IPS-15b (cell line): ENCODE measurements at regions not wholly inside any gene's neighbourhood (a gene's known extent, or its start where the extent isn't known, plus 50 kb on each side); places are given as distances from the start of the nearest gene placed in this dataset.

Source experiments
- H3K27me3 ChIP-seq: one replicate; pipeline ENCODE4 v1.6.1; 2013; ENCODE audit warnings: low read length; ENCODE audit not compliant: control insufficient read depth, insufficient read depth
- H3K36me3 ChIP-seq: one replicate; pipeline ENCODE4 v1.6.1; 2013; ENCODE audit warnings: low read length; ENCODE audit not compliant: control insufficient read depth, insufficient read depth
- H3K4me1 ChIP-seq: one replicate; pipeline ENCODE4 v1.6.1; 2013; ENCODE audit warnings: mild to moderate bottlenecking, low read length; ENCODE audit not compliant: control insufficient read depth, insufficient read depth
- H3K4me3 ChIP-seq: one replicate; pipeline ENCODE4 v1.5.1; 2013; ENCODE audit warnings: low read depth, low read length
- H3K9ac ChIP-seq: one replicate; pipeline ENCODE4 v1.6.1; 2013; ENCODE audit warnings: low read depth, mild to moderate bottlenecking, low read length
- H3K9me3 ChIP-seq: one replicate; pipeline ENCODE4 v1.6.1; 2013; ENCODE audit warnings: mild to moderate bottlenecking, low read length; ENCODE audit not compliant: control insufficient read depth, insufficient read depth

DNA sequence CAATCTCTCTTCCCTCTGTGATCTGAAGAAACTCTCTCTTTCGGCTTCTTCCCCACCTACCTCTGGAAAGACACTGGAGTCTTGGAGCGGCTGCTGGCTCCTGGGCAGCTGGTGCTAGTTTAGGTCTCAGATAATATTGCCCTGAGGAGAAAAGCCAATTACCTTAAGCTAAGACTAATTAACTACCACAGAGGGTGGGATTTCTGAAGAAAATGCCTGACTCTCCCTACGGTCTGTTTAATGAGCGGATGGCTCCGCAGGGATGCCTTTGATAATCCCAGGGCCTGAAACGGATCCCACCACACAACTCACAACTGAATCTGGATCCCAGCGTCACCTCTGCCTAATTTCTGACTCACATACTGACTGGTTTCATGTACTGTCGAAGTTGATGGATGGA, 127.0 kb upstream of the NLRP1 start:
- no peaks in the 10 kb centered on the region for H3K36me3 ChIP-seq
- H3K9ac ChIP-seq = no peak overlapping the region
- H3K4me3 ChIP-seq = no peak overlapping the region
- peaks cover 3% of the 10 kb centered on the region for H3K4me1 ChIP-seq
- no peaks in the 10 kb centered on the region for H3K27me3 ChIP-seq
- H3K9me3 ChIP-seq = no peaks in the 10 kb centered on the region

- no peak overlapping the region for H3K9ac ChIP-seq
- no peaks in the 10 kb centered on the region for H3K27me3 ChIP-seq
- H3K4me1 ChIP-seq = no peaks in the 10 kb centered on the region
- no peaks in the 10 kb centered on the region for H3K9me3 ChIP-seq
- H3K36me3 ChIP-seq = no peaks in the 10 kb centered on the region
- no peak overlapping the region for H3K4me3 ChIP-seq
Observed at GRCh38 chr17:5714993-5715392, 130.7 kb upstream of the NLRP1 start.

DNA sequence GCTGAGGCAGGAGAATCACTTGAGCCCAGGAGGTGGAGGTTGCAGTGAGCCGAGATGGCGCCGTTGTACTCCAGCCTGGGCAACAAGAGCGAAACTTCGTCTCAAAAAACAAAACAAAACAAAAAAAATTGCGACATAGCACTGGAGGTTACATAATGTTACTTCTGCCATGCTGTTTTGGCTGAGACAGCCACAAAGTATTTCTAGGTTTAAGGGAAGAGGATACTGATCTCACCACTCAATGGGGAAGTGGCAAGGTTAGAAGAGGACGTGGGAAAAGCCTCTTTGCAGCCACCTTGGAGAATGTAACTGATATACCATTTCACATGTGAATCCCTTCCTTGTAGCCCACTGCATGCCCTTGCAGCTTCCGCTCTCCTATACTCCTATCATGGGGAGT, 131.2 kb upstream of the NLRP1 start:
- no peaks in the 10 kb centered on the region for H3K4me1 ChIP-seq
- no peaks in the 10 kb centered on the region for H3K9me3 ChIP-seq
- H3K9ac ChIP-seq = no peak overlapping the region
- H3K36me3 ChIP-seq = no peaks in the 10 kb centered on the region
- H3K4me3 ChIP-seq = no peak overlapping the region
- no peaks in the 10 kb centered on the region for H3K27me3 ChIP-seq

- Histone ChIP-seq H3K27me3 (no peaks in the 10 kb centered on the region), H3K36me3 (no peaks in the 10 kb centered on the region), H3K9me3 (no peaks in the 10 kb centered on the region), H3K4me3 (no peak overlapping the region), H3K9ac (no peak overlapping the region), H3K4me1 (no peaks in the 10 kb centered on the region)
Observed at GRCh38 chr17:5718726-5719125, 134.4 kb upstream of the NLRP1 start.

GRCh38 chr17:5719976-5720375, 135.7 kb upstream of the NLRP1 start:
- H3K9ac ChIP-seq = no peak overlapping the region
- no peak overlapping the region for H3K4me3 ChIP-seq
- no peaks in the 10 kb centered on the region for H3K27me3 ChIP-seq
- H3K36me3 ChIP-seq = no peaks in the 10 kb centered on the region
- H3K4me1 ChIP-seq = no peaks in the 10 kb centered on the region
- H3K9me3 ChIP-seq = no peaks in the 10 kb centered on the region

DNA sequence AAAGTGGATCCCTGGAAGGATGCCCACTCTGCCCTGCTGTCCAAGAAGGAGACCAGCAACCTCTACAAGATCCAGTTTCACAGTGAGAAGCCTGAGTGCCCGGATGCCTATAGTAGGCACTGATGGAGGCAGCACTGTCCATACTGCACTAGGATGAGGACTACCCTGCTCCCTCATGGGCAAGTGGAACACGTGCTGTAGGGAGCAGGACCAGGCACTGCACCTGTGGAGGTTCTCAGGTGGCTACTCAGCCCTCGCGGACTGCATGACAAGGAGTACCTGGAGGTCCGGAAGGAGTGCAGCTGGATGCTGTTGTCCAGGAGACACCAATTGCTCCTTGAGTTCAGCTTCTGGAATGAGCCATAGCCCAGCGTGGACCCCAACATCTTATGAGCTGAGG, 146.1 kb upstream of the NLRP1 start:
- H3K9ac ChIP-seq = no peak overlapping the region
- no peaks in the 10 kb centered on the region for H3K27me3 ChIP-seq
- peaks cover 2% of the 10 kb centered on the region for H3K4me1 ChIP-seq
- H3K9me3 ChIP-seq = no peaks in the 10 kb centered on the region
- no peak overlapping the region for H3K4me3 ChIP-seq
- no peaks in the 10 kb centered on the region for H3K36me3 ChIP-seq

DNA sequence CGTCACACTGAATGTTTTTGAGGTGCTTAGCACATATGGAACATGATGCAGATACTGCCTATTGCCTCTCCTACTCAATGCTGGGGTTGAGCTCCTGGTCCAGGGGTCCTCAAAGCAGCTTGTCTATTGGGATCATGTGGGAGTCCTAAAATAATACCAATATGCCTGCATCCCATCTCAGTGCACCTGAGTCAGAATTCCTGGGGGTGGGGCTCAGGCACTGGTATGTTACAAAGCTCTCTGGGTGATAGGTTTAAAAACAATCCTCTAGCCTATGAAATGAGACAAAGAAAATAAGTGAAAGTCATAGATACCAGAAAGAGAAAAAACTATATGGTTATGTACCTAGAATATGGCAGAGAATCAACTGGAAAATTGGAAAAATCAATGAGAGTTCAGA, 156.6 kb upstream of the NLRP1 start:
- Histone ChIP-seq H3K9ac (no peak overlapping the region), H3K27me3 (no peaks in the 10 kb centered on the region), H3K4me3 (no peak overlapping the region), H3K36me3 (no peaks in the 10 kb centered on the region), H3K9me3 (no peaks in the 10 kb centered on the region), H3K4me1 (peaks cover 2% of the 10 kb centered on the region)

- no peaks in the 10 kb centered on the region for H3K27me3 ChIP-seq
- H3K36me3 ChIP-seq = no peaks in the 10 kb centered on the region
- no peak overlapping the region for H3K9ac ChIP-seq
Observed at GRCh38 chr17:5741810-5742209, 157.5 kb upstream of the NLRP1 start.

DNA sequence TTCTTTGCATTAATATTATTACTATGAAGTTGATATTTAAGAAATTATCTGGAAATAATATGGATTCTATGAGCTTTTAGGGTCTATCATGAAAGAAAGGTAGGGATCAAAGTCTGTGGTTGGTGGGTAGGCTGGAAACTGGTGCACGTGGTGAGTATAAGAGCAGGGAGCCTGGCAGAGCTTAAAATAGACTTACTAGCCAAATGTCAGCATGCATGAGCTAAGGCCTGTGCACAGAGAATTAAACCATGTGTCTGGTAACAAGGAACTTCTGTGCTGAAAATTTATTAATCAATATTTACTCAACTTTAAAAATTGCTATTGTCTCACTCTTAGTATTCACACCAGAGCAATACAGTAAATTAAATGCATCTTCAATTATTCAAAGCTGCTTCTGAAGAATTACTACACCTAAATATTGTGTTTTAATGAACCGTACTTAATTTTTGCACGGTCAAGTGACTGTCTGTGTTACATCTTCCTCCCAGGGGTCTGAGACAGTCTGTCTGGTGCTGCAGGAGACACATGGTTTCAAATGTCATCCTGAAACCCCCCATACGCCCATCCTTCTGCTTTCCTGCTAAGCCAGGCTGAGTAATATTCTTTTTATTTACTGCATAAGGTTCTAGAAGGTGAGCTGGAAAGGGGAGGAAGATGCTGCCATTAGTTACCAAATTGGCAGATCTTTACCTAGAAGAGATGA, 161.0 kb upstream of the NLRP1 start:
- Histone ChIP-seq H3K36me3 (no peaks in the 10 kb centered on the region), H3K9ac (no peak overlapping the region), H3K27me3 (no peaks in the 10 kb centered on the region), H3K4me1 (peaks cover 2% of the 10 kb centered on the region), H3K4me3 (no peak overlapping the region), H3K9me3 (no peaks in the 10 kb centered on the region)

More at GRCh38 chr17:5741810-5742209, 157.5 kb upstream of the NLRP1 start:
- H3K4me3 ChIP-seq = no peak overlapping the region
- no peaks in the 10 kb centered on the region for H3K9me3 ChIP-seq
- H3K4me1 ChIP-seq = peaks cover 2% of the 10 kb centered on the region

DNA sequence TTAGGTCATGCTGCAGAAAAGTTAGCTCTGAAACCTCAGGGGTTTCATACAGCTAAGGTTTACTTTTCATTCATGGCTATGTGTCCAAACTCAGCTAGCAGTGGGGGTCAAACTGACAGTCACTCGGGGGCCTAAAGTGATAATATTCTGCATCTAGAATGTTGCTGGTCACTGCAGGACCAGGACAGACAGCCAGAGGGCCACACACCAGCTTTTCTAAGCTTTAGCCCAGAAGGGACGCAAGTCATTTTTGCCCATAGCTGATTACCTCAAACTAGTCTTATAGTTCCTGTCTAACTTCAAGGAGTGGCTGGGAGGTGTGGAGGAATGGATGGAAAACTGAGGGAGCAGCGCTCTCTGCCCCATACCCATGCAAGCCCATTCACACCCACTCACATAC, 163.0 kb upstream of the NLRP1 start:
- no peaks in the 10 kb centered on the region for H3K4me1 ChIP-seq
- H3K9me3 ChIP-seq = no peaks in the 10 kb centered on the region
- no peaks in the 10 kb centered on the region for H3K27me3 ChIP-seq
- no peaks in the 10 kb centered on the region for H3K36me3 ChIP-seq
- no peak overlapping the region for H3K9ac ChIP-seq
- no peak overlapping the region for H3K4me3 ChIP-seq

- Histone ChIP-seq H3K9ac (no peak overlapping the region), H3K4me1 (no peaks in the 10 kb centered on the region), H3K36me3 (no peaks in the 10 kb centered on the region), H3K27me3 (no peaks in the 10 kb centered on the region), H3K4me3 (no peak overlapping the region), H3K9me3 (no peaks in the 10 kb centered on the region)
Observed at GRCh38 chr17:5747964-5748363, 163.7 kb upstream of the NLRP1 start.

GRCh38 chr17:5753421-5753820, 169.1 kb upstream of the NLRP1 start:
- Histone ChIP-seq H3K36me3 (no peaks in the 10 kb centered on the region), H3K4me1 (no peaks in the 10 kb centered on the region), H3K4me3 (no peak overlapping the region), H3K9me3 (no peaks in the 10 kb centered on the region), H3K9ac (no peak overlapping the region), H3K27me3 (no peaks in the 10 kb centered on the region)
